Activated T-cell treated with anti-CD3 and anti-CD28 coated beads for 48 hours (primary cell): ENCODE measurements at regions not wholly inside any gene's neighbourhood (a gene's known extent, or its start where the extent isn't known, plus 50 kb on each side); places are given as distances from the start of the nearest gene placed in this dataset.

Source experiments
- DNase-seq: peaks from one replicate; pipeline ENCODE4 v3.0.0-alpha.2; 2020; ENCODE audit warnings: low read depth

GRCh38 chr11:115080923-115081680, 402.8 kb downstream of the NXPE2 start:
- DNase-seq, result no peak

- no peak for DNase-seq
Observed at GRCh38 chr11:115081972-115082371, 403.6 kb downstream of the NXPE2 start.

- DNase-seq, result no peak
Observed at GRCh38 chr11:115083144-115083806, 404.9 kb downstream of the NXPE2 start.

GRCh38 chr11:115084231-115084630, 405.9 kb downstream of the NXPE2 start:
- no peak for DNase-seq

- DNase-seq, result no peak
Observed at GRCh38 chr11:115085461-115086210, 407.3 kb downstream of the NXPE2 start.

GRCh38 chr11:115087791-115088190, 409.5 kb downstream of the NXPE2 start:
- no peak for DNase-seq

GRCh38 chr11:115092516-115092915, 411.7 kb downstream of the CADM1 start:
- no peak for DNase-seq

- DNase-seq, result no peak
Observed at GRCh38 chr11:115097796-115098408, 406.3 kb downstream of the CADM1 start.

- DNase-seq, result no peak
Observed at GRCh38 chr11:115100706-115101105, 403.5 kb downstream of the CADM1 start.

GRCh38 chr11:115103921-115104320, 400.3 kb downstream of the CADM1 start:
- no peak for DNase-seq

GRCh38 chr11:115104851-115105453, 399.3 kb downstream of the CADM1 start:
- no peak for DNase-seq

- no peak for DNase-seq
Observed at GRCh38 chr11:115111066-115111465, 393.1 kb downstream of the CADM1 start.

GRCh38 chr11:115112754-115113153, 391.5 kb downstream of the CADM1 start:
- DNase-seq, result no peak

- no peak for DNase-seq
Observed at GRCh38 chr11:115117956-115118493, 386.2 kb downstream of the CADM1 start.

- DNase-seq, result no peak
Observed at GRCh38 chr11:115119146-115119545, 385.1 kb downstream of the CADM1 start.
